ENCODE measurements at regions not wholly inside any gene's neighbourhood (a gene's known extent, or its start where the extent isn't known, plus 50 kb on each side); places are given as distances from the start of the nearest gene placed in this dataset.

- TF ChIP-seq TSHZ1 (CRISPR knock-in tag; IDR thresholded peaks at IDR 0.05) (no peak), DLX4 (CRISPR knock-in tag; IDR thresholded peaks at IDR 0.05) (no peak), ADNP (tag; IDR thresholded peaks at IDR 0.05) (no peak), TRIM24 (IDR thresholded peaks at IDR 0.05) (no peak), KDM1A (IDR thresholded peaks at IDR 0.05) (no peak), ZBED1 (IDR thresholded peaks at IDR 0.05) (no peak), NEUROD1 (IDR thresholded peaks at IDR 0.05; ENCODE audit: borderline replicate concordance, low read depth, low read length, partially characterized antibody) (no peak), ZNF707 (CRISPR knock-in tag; conservative IDR thresholded peaks at IDR 0.05) (no peak), MCM2 (IDR thresholded peaks at IDR 0.05; ENCODE audit: low read depth) (no peak), MTF1 (CRISPR knock-in tag; IDR thresholded peaks at IDR 0.05; ENCODE audit: borderline replicate concordance) (no peak)
Observed at GRCh38 chrX:14124562-14124961, 94.9 kb upstream of the GEMIN8 start (continued).
